Effector memory CD4-positive, alpha-beta T cell (primary cell): ENCODE measurements at regions not wholly inside any gene's neighbourhood (a gene's known extent, or its start where the extent isn't known, plus 50 kb on each side); places are given as distances from the start of the nearest gene placed in this dataset.

Experiments used
- DNase-seq, 3 donors: peaks; one replicate each; pipeline ENCODE4 v3.0.0-alpha.2; 2020
- H3K27ac ChIP-seq: 2 replicates; pipeline ENCODE4 v1.7.0; 2013; ENCODE audit warnings: mild to moderate bottlenecking, low read length, moderate library complexity; ENCODE audit not compliant: insufficient read depth, poor library complexity, severe bottlenecking
- H3K27me3 ChIP-seq: replicated peaks from 2 replicates; pipeline ENCODE4 v1.7.0; 2013; ENCODE audit warnings: mild to moderate bottlenecking, low read length; ENCODE audit not compliant: insufficient read depth, control insufficient read depth, poor library complexity, severe bottlenecking
- H3K36me3 ChIP-seq: 2 replicates; pipeline ENCODE4 v1.7.0; 2013; ENCODE audit warnings: mild to moderate bottlenecking, low read length, moderate library complexity; ENCODE audit not compliant: control insufficient read depth, insufficient read depth
- H3K4me1 ChIP-seq: 2 replicates; pipeline ENCODE4 v1.7.0; 2013; ENCODE audit warnings: low read length, mild to moderate bottlenecking; ENCODE audit not compliant: control insufficient read depth, insufficient read depth, poor library complexity, severe bottlenecking
- H3K4me3 ChIP-seq: 2 replicates; pipeline ENCODE4 v1.7.0; 2013; ENCODE audit warnings: low read length, low read depth, mild to moderate bottlenecking; ENCODE audit not compliant: insufficient read depth, poor library complexity, severe bottlenecking
- H3K9me3 ChIP-seq: 2 replicates; pipeline ENCODE4 v1.7.0; 2013; ENCODE audit warnings: mild to moderate bottlenecking, low read length, moderate library complexity; ENCODE audit not compliant: control insufficient read depth

- Histone ChIP-seq H3K27me3 (no peaks in the 10 kb centered on the region), H3K36me3 (no peaks in the 10 kb centered on the region), H3K27ac (no peak overlapping the region), H3K4me1 (no peaks in the 10 kb centered on the region), H3K9me3 (no peaks in the 10 kb centered on the region), H3K4me3 (no peak overlapping the region)
- no peak for DNase-seq
These were observed 266.0 kb upstream of the B3GAT1 start for GRCh38 chr11:134677891-134678551.

GRCh38 chr11:134677397-134677822 is 265.4 kb upstream of the B3GAT1 start:
- H3K27ac ChIP-seq: no peak overlapping the region
- H3K4me3 ChIP-seq: no peak overlapping the region
- no peaks in the 10 kb centered on the region for H3K36me3 ChIP-seq
- no peaks in the 10 kb centered on the region for H3K27me3 ChIP-seq
- no peak for DNase-seq
- no peaks in the 10 kb centered on the region for H3K9me3 ChIP-seq
- no peaks in the 10 kb centered on the region for H3K4me1 ChIP-seq

- no peak for DNase-seq
- Histone ChIP-seq H3K4me3 (no peak overlapping the region), H3K9me3 (no peaks in the 10 kb centered on the region)
These were observed 264.7 kb upstream of the B3GAT1 start for GRCh38 chr11:134676516-134677287.

GRCh38 chr11:134675983-134676382 is 263.9 kb upstream of the B3GAT1 start:
- H3K4me1 ChIP-seq: no peaks in the 10 kb centered on the region
- H3K4me3 ChIP-seq: no peak overlapping the region
- H3K36me3 ChIP-seq: no peaks in the 10 kb centered on the region
- no peaks in the 10 kb centered on the region for H3K27me3 ChIP-seq
- no peaks in the 10 kb centered on the region for H3K9me3 ChIP-seq
- no peak for DNase-seq
- no peak overlapping the region for H3K27ac ChIP-seq

More at GRCh38 chr11:134676516-134677287, 264.7 kb upstream of the B3GAT1 start:
- H3K36me3 ChIP-seq: no peaks in the 10 kb centered on the region
- H3K27ac ChIP-seq: no peak overlapping the region
- no peaks in the 10 kb centered on the region for H3K4me1 ChIP-seq
- H3K27me3 ChIP-seq: no peaks in the 10 kb centered on the region

- Histone ChIP-seq H3K27me3 (no peaks in the 10 kb centered on the region), H3K9me3 (no peaks in the 10 kb centered on the region), H3K4me3 (no peak overlapping the region), H3K36me3 (no peaks in the 10 kb centered on the region), H3K27ac (no peak overlapping the region), H3K4me1 (no peaks in the 10 kb centered on the region)
- DNase-seq: no peak
These were observed 262.9 kb upstream of the B3GAT1 start for GRCh38 chr11:134674974-134675373.

GRCh38 chr11:134670961-134671370 is 258.9 kb upstream of the B3GAT1 start:
- H3K36me3 ChIP-seq: no peaks in the 10 kb centered on the region
- H3K27ac ChIP-seq: no peak overlapping the region
- H3K4me3 ChIP-seq: no peak overlapping the region
- DNase-seq: no peak
- no peaks in the 10 kb centered on the region for H3K4me1 ChIP-seq
- H3K27me3 ChIP-seq: no peaks in the 10 kb centered on the region
- no peaks in the 10 kb centered on the region for H3K9me3 ChIP-seq

- DNase-seq: no peak
- Histone ChIP-seq H3K4me1 (no peaks in the 10 kb centered on the region), H3K27ac (no peak overlapping the region), H3K4me3 (no peak overlapping the region), H3K9me3 (no peaks in the 10 kb centered on the region), H3K36me3 (no peaks in the 10 kb centered on the region), H3K27me3 (no peaks in the 10 kb centered on the region)
These were observed 258.3 kb upstream of the B3GAT1 start for GRCh38 chr11:134670247-134670782.

- Histone ChIP-seq H3K27me3 (no peaks in the 10 kb centered on the region), H3K9me3 (no peaks in the 10 kb centered on the region), H3K4me3 (no peak overlapping the region), H3K4me1 (no peaks in the 10 kb centered on the region), H3K36me3 (no peaks in the 10 kb centered on the region), H3K27ac (no peak overlapping the region)
- DNase-seq: no peak
These were observed 257.8 kb upstream of the B3GAT1 start for GRCh38 chr11:134669796-134670195.

- H3K27ac ChIP-seq: no peak overlapping the region
- no peaks in the 10 kb centered on the region for H3K36me3 ChIP-seq
- H3K4me3 ChIP-seq: no peak overlapping the region
- H3K4me1 ChIP-seq: no peaks in the 10 kb centered on the region
- no peaks in the 10 kb centered on the region for H3K9me3 ChIP-seq
- no peak for DNase-seq
- H3K27me3 ChIP-seq: no peaks in the 10 kb centered on the region
These were observed 256.8 kb upstream of the B3GAT1 start for GRCh38 chr11:134668796-134669195.

- H3K4me3 ChIP-seq: no peak overlapping the region
- H3K9me3 ChIP-seq: no peaks in the 10 kb centered on the region
- H3K4me1 ChIP-seq: no peaks in the 10 kb centered on the region
- no peak for DNase-seq
- no peak overlapping the region for H3K27ac ChIP-seq
- no peaks in the 10 kb centered on the region for H3K36me3 ChIP-seq
- H3K27me3 ChIP-seq: no peaks in the 10 kb centered on the region
These were observed 256.0 kb upstream of the B3GAT1 start for GRCh38 chr11:134668076-134668475.
